Gastrocnemius medialis (tissue), 4 donors: ENCODE measurements at regions not wholly inside any gene's neighbourhood (a gene's known extent, or its start where the extent isn't known, plus 50 kb on each side); places are given as distances from the start of the nearest gene placed in this dataset.

ENCODE experiments used
- CTCF ChIP-seq, 5 experiments: fragments of 450-650 bp in 3 of 5; fragments of 200-600 bp in 2 of 5; sonication (generic) in 2 of 5; IDR thresholded peaks in 4 of 5; conservative IDR thresholded peaks in 1 of 5; 1 replicate in 4 of 5; 2 replicates in 1 of 5; pipeline ENCODE4 v1.5.1; 2016 to 2019; ENCODE audit warnings: antibody characterized with exemption in 5 of 5, mild to moderate bottlenecking in 3 of 5, moderate library complexity in 3 of 5
- POLR2A ChIP-seq, 2 donors: fragments of 450-650 bp; IDR thresholded peaks; one replicate each; pipeline ENCODE4 v1.6.1; 2017; ENCODE audit warnings: antibody characterized with exemption in 2 of 2, mild to moderate bottlenecking in 2 of 2, moderate library complexity in 2 of 2

DNA sequence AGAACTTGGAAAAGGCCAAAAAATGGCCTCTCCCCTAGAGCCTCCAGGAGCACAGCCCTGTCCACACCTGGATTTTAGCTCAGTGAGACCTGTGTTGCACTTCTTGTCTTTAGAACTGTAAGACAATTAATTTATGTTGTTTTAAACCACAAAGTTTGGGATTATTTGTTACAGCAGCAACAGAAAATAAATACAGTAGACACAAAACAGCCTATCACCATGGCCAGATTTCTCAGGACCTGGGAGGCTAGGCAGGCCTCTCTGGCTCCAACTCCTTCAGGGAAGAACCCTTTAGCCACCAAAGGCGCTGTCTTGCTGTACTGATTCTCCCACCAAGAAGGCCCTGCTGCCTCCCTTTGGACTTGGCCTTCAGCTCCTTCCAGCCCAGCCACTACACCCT, 54.1 kb upstream of the PSAP start:
- TF ChIP-seq POLR2A (IDR thresholded peaks at IDR 0.05) (no peak), CTCF (IDR thresholded peaks at IDR 0.05 in 4 of 5, conservative IDR thresholded peaks at IDR 0.05 in 1 of 5) (no peak)
